Body of pancreas (tissue), 4 donors: ENCODE measurements at regions not wholly inside any gene's neighbourhood (a gene's known extent, or its start where the extent isn't known, plus 50 kb on each side); places are given as distances from the start of the nearest gene placed in this dataset.

Source experiments
- ATAC-seq: fragments of 150-250 bp; one replicate; pipeline ENCODE4 v1.9.1; 2016
- DNase-seq, 4 donors: peaks; one replicate each; pipeline ENCODE4 v3.0.0-alpha.2; 2019
- H3K27ac ChIP-seq, 4 donors: fragments of 200-600 bp; sonication (generic); 1 replicate in 3 of 4; 2 replicates in 1 of 4; pipeline versions ENCODE4 v1.5.1 to v1.6.1; 2016 to 2019; ENCODE audit warnings: mild to moderate bottlenecking in 1 of 4, mixed read lengths in 1 of 4, moderate library complexity in 1 of 4
- H3K27me3 ChIP-seq, 2 donors: fragments of 200-600 bp; sonication (generic); one replicate each; pipeline ENCODE4 v1.6.0; 2016; ENCODE audit warnings: mild to moderate bottlenecking in 1 of 2
- H3K36me3 ChIP-seq, 2 donors: fragments of 200-600 bp; sonication (generic); replicated peaks in 1 of 2; 2 replicates each; pipeline ENCODE4 v1.5.1; 2016; ENCODE audit warnings: low read depth in 2 of 2; ENCODE audit not compliant: insufficient read depth in 1 of 2
- H3K4me1 ChIP-seq: fragments of 200-600 bp; sonication (generic); one replicate; pipeline ENCODE4 v1.6.0; 2016
- H3K4me3 ChIP-seq, 2 donors: fragments of 200-600 bp; sonication (generic); 1 replicate in 1 of 2; 2 replicates in 1 of 2; pipeline ENCODE4 v1.5.1; 2016 to 2019
- H3K9me3 ChIP-seq, 3 donors: fragments of 200-600 bp; sonication (generic); 1 replicate in 2 of 3; 2 replicates in 1 of 3; pipeline ENCODE4 v1.5.1; 2016
- POLR2A ChIP-seq, 3 donors: fragments of 450-650 bp; IDR thresholded peaks; one replicate each; pipeline ENCODE4 v1.6.1; 2016; ENCODE audit warnings: antibody characterized with exemption in 3 of 3, mild to moderate bottlenecking in 2 of 3
- WGBS, 2 donors: methylation state at CpG; one replicate each; pipeline ENCODE4 v1.1.5; 2017; 5-methylcytosine and 5-hydroxymethylcytosine counted together
- intact Hi-C: fragments of 100-400 bp; cut with DNase I; formaldehyde crosslinking; loops from one replicate; pipeline ENCODE4 v1.15.1; 2023
- TF ChIP-seq, protein P1 (sequence below), 7 experiments: fragments of 450-650 bp in 4 of 7; fragments of 200-600 bp in 3 of 7; sonication (generic) in 3 of 7; IDR thresholded peaks; one replicate each; pipeline ENCODE4 v1.5.1; 2016 to 2019; ENCODE audit warnings: antibody characterized with exemption in 7 of 7

DNA sequence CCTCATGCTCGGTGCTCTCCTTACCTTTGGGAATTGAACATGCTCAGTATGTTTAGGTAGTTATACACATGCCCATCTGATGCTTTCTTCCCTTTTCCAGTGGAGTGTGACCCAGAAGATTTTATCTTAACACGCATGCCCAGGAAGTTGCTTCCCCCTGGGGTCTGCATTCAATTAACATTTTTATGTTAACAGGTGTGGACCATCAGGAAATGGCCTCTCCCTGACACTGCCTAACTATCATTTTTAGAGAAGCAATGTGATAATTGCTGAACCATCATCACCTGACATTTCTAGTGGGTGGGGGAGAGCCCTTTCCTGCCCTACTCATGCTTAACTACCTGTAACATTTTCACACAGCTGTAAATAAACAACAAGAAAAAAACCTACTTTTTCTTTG lies 55.1 kb upstream of the TGFBR2 start:
- Histone ChIP-seq H3K9me3 (no peaks in the 10 kb centered on the region), H3K27me3 (no peaks in the 10 kb centered on the region), H3K27ac (no peak overlapping the region), H3K4me3 (no peak overlapping the region), H3K4me1 (no peaks in the 10 kb centered on the region), H3K36me3 (no peaks in the 10 kb centered on the region)
- 87 to 93% methylated on average over 2 of the region's 2 CpGs for WGBS, 2 donors
- DNase-seq = no peak
- ATAC-seq = no peak
- TF ChIP-seq, protein P1, sequence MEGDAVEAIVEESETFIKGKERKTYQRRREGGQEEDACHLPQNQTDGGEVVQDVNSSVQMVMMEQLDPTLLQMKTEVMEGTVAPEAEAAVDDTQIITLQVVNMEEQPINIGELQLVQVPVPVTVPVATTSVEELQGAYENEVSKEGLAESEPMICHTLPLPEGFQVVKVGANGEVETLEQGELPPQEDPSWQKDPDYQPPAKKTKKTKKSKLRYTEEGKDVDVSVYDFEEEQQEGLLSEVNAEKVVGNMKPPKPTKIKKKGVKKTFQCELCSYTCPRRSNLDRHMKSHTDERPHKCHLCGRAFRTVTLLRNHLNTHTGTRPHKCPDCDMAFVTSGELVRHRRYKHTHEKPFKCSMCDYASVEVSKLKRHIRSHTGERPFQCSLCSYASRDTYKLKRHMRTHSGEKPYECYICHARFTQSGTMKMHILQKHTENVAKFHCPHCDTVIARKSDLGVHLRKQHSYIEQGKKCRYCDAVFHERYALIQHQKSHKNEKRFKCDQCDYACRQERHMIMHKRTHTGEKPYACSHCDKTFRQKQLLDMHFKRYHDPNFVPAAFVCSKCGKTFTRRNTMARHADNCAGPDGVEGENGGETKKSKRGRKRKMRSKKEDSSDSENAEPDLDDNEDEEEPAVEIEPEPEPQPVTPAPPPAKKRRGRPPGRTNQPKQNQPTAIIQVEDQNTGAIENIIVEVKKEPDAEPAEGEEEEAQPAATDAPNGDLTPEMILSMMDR (IDR thresholded peaks at IDR 0.05) = no peak
- TF ChIP-seq POLR2A (IDR thresholded peaks at IDR 0.05) = no peak
- intact Hi-C loops = no loop called here

DNA sequence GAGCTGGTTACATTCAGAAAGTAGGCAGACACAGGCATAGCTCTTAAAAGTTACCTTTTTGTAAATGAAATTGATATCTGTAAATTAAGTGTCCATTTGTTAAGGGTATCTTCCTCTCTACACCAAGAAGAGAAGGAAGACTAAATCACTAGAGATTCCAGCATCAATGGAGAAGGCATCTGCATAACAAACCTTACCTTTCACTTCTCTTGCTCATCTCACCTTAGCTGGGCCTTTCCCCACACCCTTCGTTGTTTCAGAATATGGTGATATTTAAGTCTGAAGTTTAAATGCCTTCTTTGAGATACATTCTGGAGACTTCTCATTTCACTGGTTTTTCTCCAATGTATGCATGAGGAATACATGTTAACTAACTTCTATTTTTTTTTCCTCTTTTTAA lies 54.5 kb upstream of the TGFBR2 start:
- ATAC-seq = no peak
- intact Hi-C loops = no loop called here

DNA sequence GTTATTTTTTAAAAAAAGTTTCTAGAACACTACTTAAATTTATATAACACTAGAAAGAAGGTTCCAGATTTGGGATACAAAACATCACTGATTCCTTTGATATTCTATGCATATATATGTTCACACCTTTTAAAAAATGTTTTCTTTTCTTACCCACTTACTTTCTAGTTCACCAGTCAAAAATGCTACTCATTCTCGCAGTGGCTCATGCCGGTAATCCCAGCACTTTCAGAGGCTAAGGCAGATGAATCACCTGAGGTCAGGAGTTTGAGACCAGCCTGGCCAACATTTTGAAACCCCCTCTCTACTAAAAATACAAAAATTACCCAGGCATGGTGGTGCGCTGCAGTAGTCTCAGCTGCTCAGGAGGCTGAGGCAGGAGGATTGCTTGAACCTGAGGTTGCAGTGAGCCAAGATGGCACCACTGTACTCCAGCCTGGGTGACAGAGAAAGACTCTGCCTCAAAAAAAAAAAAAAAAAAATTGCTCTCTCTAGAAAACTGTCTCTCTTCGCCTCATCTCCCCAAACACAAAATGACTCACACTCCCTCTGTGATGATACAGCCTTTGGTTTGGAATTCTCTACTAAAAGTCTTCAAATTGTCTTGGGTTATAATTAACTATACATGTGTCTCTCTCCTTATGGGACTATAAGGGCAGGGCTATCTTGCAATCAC lies 52.6 kb upstream of the TGFBR2 start:
- ATAC-seq (no peak), DNase-seq (no peak)
- no peaks in the 10 kb centered on the region for H3K4me1 ChIP-seq
- TF ChIP-seq, protein P1 (IDR thresholded peaks at IDR 0.05) = no peak
- no peak for TF ChIP-seq POLR2A (IDR thresholded peaks at IDR 0.05)
- H3K27ac ChIP-seq = no peak overlapping the region
- no peaks in the 10 kb centered on the region for H3K27me3 ChIP-seq
- no peaks in the 10 kb centered on the region for H3K9me3 ChIP-seq
- 94 to 96% methylated on average over 4 of the region's 4 CpGs for WGBS, 2 donors
- H3K36me3 ChIP-seq = no peaks in the 10 kb centered on the region
- no peak overlapping the region for H3K4me3 ChIP-seq
- intact Hi-C loops = no loop called here

More for the DNA sequence above, 54.5 kb upstream of the TGFBR2 start:
- TF ChIP-seq, protein P1 (IDR thresholded peaks at IDR 0.05) = no peak
- H3K27me3 ChIP-seq = no peaks in the 10 kb centered on the region
- DNase-seq = no peak
- no peak overlapping the region for H3K4me3 ChIP-seq
- WGBS, 2 donors = 89 to 96% methylated on average over 1 of the region's 1 CpG
- H3K4me1 ChIP-seq = no peaks in the 10 kb centered on the region
- H3K9me3 ChIP-seq = no peaks in the 10 kb centered on the region
- H3K27ac ChIP-seq = no peak overlapping the region
- H3K36me3 ChIP-seq = no peaks in the 10 kb centered on the region

DNA sequence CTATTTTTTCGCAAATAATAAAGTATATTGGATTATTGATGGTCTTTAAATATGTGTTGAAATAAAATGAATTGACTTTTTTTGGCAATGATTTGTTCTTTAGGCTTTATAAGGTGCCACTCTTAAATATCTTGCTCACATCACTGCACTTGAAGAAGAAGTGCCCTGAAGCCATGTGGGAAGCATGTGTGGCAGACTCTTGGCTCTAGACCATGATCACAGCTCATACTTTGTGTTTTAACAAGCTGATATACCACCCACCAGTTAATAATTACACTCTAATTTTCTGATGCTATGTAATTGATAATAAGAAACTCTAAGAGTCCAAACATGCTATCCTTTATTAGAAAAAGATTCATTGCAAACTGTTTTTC lies 52.1 kb upstream of the TGFBR2 start:
- intact Hi-C loops = no loop called here
- no peak overlapping the region for H3K4me3 ChIP-seq
- 93 to 96% methylated on average over 1 of the region's 1 CpG for WGBS, 2 donors
- H3K27ac ChIP-seq = no peak overlapping the region
- no peaks in the 10 kb centered on the region for H3K36me3 ChIP-seq
- no peaks in the 10 kb centered on the region for H3K4me1 ChIP-seq
- TF ChIP-seq, protein P1 (IDR thresholded peaks at IDR 0.05) = no peak
- TF ChIP-seq POLR2A (IDR thresholded peaks at IDR 0.05) = no peak
- DNase-seq (no peak), ATAC-seq (no peak)
- H3K9me3 ChIP-seq = no peaks in the 10 kb centered on the region
- H3K27me3 ChIP-seq = no peaks in the 10 kb centered on the region

DNA sequence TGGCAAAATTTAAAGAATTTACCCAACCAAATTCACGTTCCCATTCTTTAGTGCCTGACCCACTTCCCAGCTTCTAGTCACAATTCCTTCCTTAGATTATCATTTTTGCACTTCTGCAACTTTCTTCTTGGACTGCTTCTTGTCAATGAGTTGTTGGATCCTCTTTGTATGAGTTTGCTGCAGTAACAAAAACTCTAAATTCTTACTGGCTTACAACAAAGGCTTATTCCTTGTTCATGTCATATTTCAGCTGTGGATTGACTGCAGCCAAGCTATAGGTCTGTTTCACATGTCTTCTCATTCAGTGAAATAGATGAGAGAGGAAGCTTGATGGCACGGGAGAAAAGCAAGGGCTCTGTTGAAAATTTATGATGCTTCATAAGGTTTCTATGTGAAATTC lies 50.4 kb upstream of the TGFBR2 start:
- Histone ChIP-seq H3K4me1 (no peaks in the 10 kb centered on the region), H3K27me3 (no peaks in the 10 kb centered on the region), H3K36me3 (no peaks in the 10 kb centered on the region), H3K4me3 (no peak overlapping the region), H3K9me3 (no peaks in the 10 kb centered on the region), H3K27ac (no peak overlapping the region)
- intact Hi-C loops = no loop called here
- no peak for TF ChIP-seq POLR2A (IDR thresholded peaks at IDR 0.05)
- TF ChIP-seq, protein P1 (IDR thresholded peaks at IDR 0.05) = no peak
- DNase-seq = no peak
- no peak for ATAC-seq
- 85 to 95% methylated on average over 2 of the region's 2 CpGs for WGBS, 2 donors
